Left colon (tissue), 2 donors: ENCODE measurements at regions not wholly inside any gene's neighbourhood (a gene's known extent, or its start where the extent isn't known, plus 50 kb on each side); places are given as distances from the start of the nearest gene placed in this dataset.

ENCODE experiments used
- ATAC-seq: fragments of 200-7000 bp; cut with Tn5 transposase; one replicate; pipeline ENCODE4 v1.9.1; 2020; ENCODE audit warnings: mild to moderate bottlenecking, moderate library complexity
- DNase-seq, 2 donors: peaks; one replicate each; pipeline ENCODE4 v3.0.0-alpha.2; 2020
- intact Hi-C, 2 donors: fragments of 100-400 bp; cut with DNase I in 1 of 2; cut with micrococcal nuclease in 1 of 2; formaldehyde crosslinking; loops; one replicate each; pipeline versions ENCODE4 v1.11.2 to v1.14.0; 2022; cut with DNase I, micrococcal nuclease
- donor health status: DM: no; HTN: no; CAD: no.
- donor health status: DM: yes; HTN: yes; CAD: no.

- intact Hi-C loops, result no loop called here
- peak; percentile 67 for ATAC-seq
- DNase-seq, result peak in 1 of 2 donors; percentile 12
These were observed 357.8 kb upstream of the TBL1XR1 start for GRCh38 chr3:177554895-177555759.

GRCh38 chr3:177557548-177557947 is 360.3 kb upstream of the TBL1XR1 start:
- ATAC-seq (no peak), DNase-seq (no peak)
- intact Hi-C loops, result no loop called here

- intact Hi-C loops, result no loop called here
- ATAC-seq (no peak), DNase-seq (no peak)
These were observed 364.1 kb upstream of the TBL1XR1 start for GRCh38 chr3:177561365-177561764.

- intact Hi-C loops, result no loop called here
- DNase-seq, result no peak
- ATAC-seq, result no peak
These were observed 364.6 kb upstream of the TBL1XR1 start for GRCh38 chr3:177561769-177562392.

GRCh38 chr3:177563243-177563780 is 366.0 kb upstream of the TBL1XR1 start:
- ATAC-seq, result no peak
- intact Hi-C loops, result no loop called here
- no peak for DNase-seq

- no peak for ATAC-seq
- intact Hi-C loops, result no loop called here
- no peak for DNase-seq
These were observed 366.5 kb upstream of the TBL1XR1 start for GRCh38 chr3:177563792-177564191.

- intact Hi-C loops, result no loop called here
- ATAC-seq (no peak), DNase-seq (no peak)
These were observed 368.7 kb upstream of the TBL1XR1 start for GRCh38 chr3:177565981-177566380.

- ATAC-seq (no peak), DNase-seq (no peak)
- intact Hi-C loops, result no loop called here
These were observed 370.6 kb upstream of the TBL1XR1 start for GRCh38 chr3:177567833-177568232.

GRCh38 chr3:177569193-177569592 is 371.9 kb upstream of the TBL1XR1 start:
- no peak for ATAC-seq
- no peak for DNase-seq
- intact Hi-C loops, result no loop called here

- no peak for ATAC-seq
- DNase-seq, result no peak
- intact Hi-C loops, result no loop called here
These were observed 372.8 kb upstream of the TBL1XR1 start for GRCh38 chr3:177569875-177570657.

GRCh38 chr3:177571271-177571943 is 374.1 kb upstream of the TBL1XR1 start:
- ATAC-seq (no peak), DNase-seq (no peak)
- intact Hi-C loops, result no loop called here

- no peak for ATAC-seq
- intact Hi-C loops, result no loop called here
- DNase-seq, result no peak
These were observed 374.6 kb upstream of the TBL1XR1 start for GRCh38 chr3:177571944-177572315.

- ATAC-seq (peak; percentile 98), DNase-seq (peak; percentile 70 to 78)
- intact Hi-C loops, result no loop called here
These were observed 377.1 kb upstream of the TBL1XR1 start for GRCh38 chr3:177574222-177574856.

GRCh38 chr3:177576746-177577145 is 379.5 kb upstream of the TBL1XR1 start:
- ATAC-seq (no peak), DNase-seq (no peak)
- intact Hi-C loops, result no loop called here

- intact Hi-C loops, result no loop called here
- ATAC-seq, result no peak
- no peak for DNase-seq
These were observed 381.2 kb upstream of the TBL1XR1 start for GRCh38 chr3:177578488-177578887.

GRCh38 chr3:177579419-177579818 is 382.1 kb upstream of the TBL1XR1 start:
- intact Hi-C loops, result no loop called here
- no peak for ATAC-seq
- no peak for DNase-seq

- intact Hi-C loops, result no loop called here
- ATAC-seq (no peak), DNase-seq (no peak)
These were observed 383.2 kb upstream of the TBL1XR1 start for GRCh38 chr3:177580437-177580836.

GRCh38 chr3:177585271-177585670 is 388.0 kb upstream of the TBL1XR1 start:
- no peak for ATAC-seq
- intact Hi-C loops, result no loop called here
- DNase-seq, result no peak
